HG03520 (cell line): ENCODE measurements at regions not wholly inside any gene's neighbourhood (a gene's known extent, or its start where the extent isn't known, plus 50 kb on each side); places are given as distances from the start of the nearest gene placed in this dataset.
"Not testable (repeated sequence)": the region's sequence is repeated elsewhere in the genome, so short reads cannot be mapped to it uniquely, and the experiment has no call there.

Source experiments
- ATAC-seq: cut with Tn5 transposase; IDR thresholded peaks from one replicate; pipeline ENCODE4 v1.9.1; 2021; ENCODE audit warnings: mild to moderate bottlenecking, moderate library complexity; ENCODE audit not compliant: unreplicated experiment

GRCh38 chr7:69426705-69427104 lies 171.6 kb upstream of the AUTS2 start:
- ATAC-seq: no peak

- no peak for ATAC-seq
Measured at GRCh38 chr7:69428089-69428488, 170.2 kb upstream of the AUTS2 start.

GRCh38 chr7:69429911-69430383 lies 168.3 kb upstream of the AUTS2 start:
- ATAC-seq: no peak

GRCh38 chr7:69430384-69431021 lies 167.8 kb upstream of the AUTS2 start:
- ATAC-seq: no peak

GRCh38 chr7:69431626-69432025 lies 166.6 kb upstream of the AUTS2 start:
- no peak for ATAC-seq

GRCh38 chr7:69432276-69432675 lies 166.0 kb upstream of the AUTS2 start:
- not testable (repeated sequence) for ATAC-seq

- no peak for ATAC-seq
Measured at GRCh38 chr7:69433081-69433480, 165.2 kb upstream of the AUTS2 start.

GRCh38 chr7:69434398-69434815 lies 163.9 kb upstream of the AUTS2 start:
- no peak for ATAC-seq

- ATAC-seq: no peak
Measured at GRCh38 chr7:69435711-69436110, 162.6 kb upstream of the AUTS2 start.

GRCh38 chr7:69436946-69437345 lies 161.3 kb upstream of the AUTS2 start:
- no peak for ATAC-seq

- no peak for ATAC-seq
Measured at GRCh38 chr7:69438584-69439412, 159.5 kb upstream of the AUTS2 start.

- no peak for ATAC-seq
Measured at GRCh38 chr7:69439636-69440325, 158.5 kb upstream of the AUTS2 start.

- ATAC-seq: no peak
Measured at GRCh38 chr7:69440976-69441375, 157.3 kb upstream of the AUTS2 start.

- no peak for ATAC-seq
Measured at GRCh38 chr7:69443136-69443535, 155.1 kb upstream of the AUTS2 start.

- ATAC-seq: no peak
Measured at GRCh38 chr7:69445541-69445940, 152.7 kb upstream of the AUTS2 start.

- ATAC-seq: not testable (repeated sequence)
Measured at GRCh38 chr7:69446213-69446612, 152.1 kb upstream of the AUTS2 start.

- no peak for ATAC-seq
Measured at GRCh38 chr7:69448071-69448470, 150.2 kb upstream of the AUTS2 start.

GRCh38 chr7:69450456-69450855 lies 147.8 kb upstream of the AUTS2 start:
- no peak for ATAC-seq

GRCh38 chr7:69451715-69452114 lies 146.6 kb upstream of the AUTS2 start:
- no peak for ATAC-seq

- no peak for ATAC-seq
Measured at GRCh38 chr7:69452797-69453196, 145.5 kb upstream of the AUTS2 start.

- ATAC-seq: no peak
Measured at GRCh38 chr7:69457595-69458504, 140.4 kb upstream of the AUTS2 start.
